ENCODE measurements at regions not wholly inside any gene's neighbourhood (a gene's known extent, or its start where the extent isn't known, plus 50 kb on each side); places are given as distances from the start of the nearest gene placed in this dataset.

- DNase-seq (ENCODE audit: low read depth, low spot score) = no peak
- no peak overlapping the region for H3K4me3 ChIP-seq (ENCODE audit: low read length)
These were observed 264.9 kb downstream of the ICOS start for GRCh38 chr2:204201507-204201906.

- DNase-seq (ENCODE audit: low read depth, low spot score) = no peak
- H3K4me3 ChIP-seq (ENCODE audit: low read length) = no peak overlapping the region
These were observed 265.7 kb downstream of the ICOS start for GRCh38 chr2:204202253-204202652.

- DNase-seq (ENCODE audit: low read depth, low spot score) = no peak
- H3K4me3 ChIP-seq (ENCODE audit: low read length) = no peak overlapping the region
These were observed 267.1 kb downstream of the ICOS start for GRCh38 chr2:204203704-204204103.

GRCh38 chr2:204205082-204205481, 268.5 kb downstream of the ICOS start:
- no peak overlapping the region for H3K4me3 ChIP-seq (ENCODE audit: low read length)
- DNase-seq (ENCODE audit: low read depth, low spot score) = no peak

- no peak overlapping the region for H3K4me3 ChIP-seq (ENCODE audit: low read length)
- peak; percentile 1 for DNase-seq (ENCODE audit: low read depth, low spot score)
These were observed 269.0 kb downstream of the ICOS start for GRCh38 chr2:204205538-204205937.

- no peak overlapping the region for H3K4me3 ChIP-seq (ENCODE audit: low read length)
- DNase-seq (ENCODE audit: low read depth, low spot score) = no peak
These were observed 271.3 kb downstream of the ICOS start for GRCh38 chr2:204207866-204208265.

GRCh38 chr2:204213588-204213987, 277.0 kb downstream of the ICOS start:
- no peak overlapping the region for H3K4me3 ChIP-seq (ENCODE audit: low read length)
- DNase-seq (ENCODE audit: low read depth, low spot score) = no peak

GRCh38 chr2:204218040-204218439, 281.5 kb downstream of the ICOS start:
- DNase-seq (ENCODE audit: low read depth, low spot score) = no peak
- no peak overlapping the region for H3K4me3 ChIP-seq (ENCODE audit: low read length)

- DNase-seq (ENCODE audit: low read depth, low spot score) = no peak
- no peak overlapping the region for H3K4me3 ChIP-seq (ENCODE audit: low read length)
These were observed 282.6 kb downstream of the ICOS start for GRCh38 chr2:204219196-204219595.

GRCh38 chr2:204220896-204221295, 284.3 kb downstream of the ICOS start:
- no peak overlapping the region for H3K4me3 ChIP-seq (ENCODE audit: low read length)
- no peak for DNase-seq (ENCODE audit: low read depth, low spot score)

- DNase-seq (ENCODE audit: low read depth, low spot score) = no peak
- H3K4me3 ChIP-seq (ENCODE audit: low read length) = no peak overlapping the region
These were observed 286.5 kb downstream of the ICOS start for GRCh38 chr2:204223046-204223445.

GRCh38 chr2:204223544-204223943, 287.0 kb downstream of the ICOS start:
- DNase-seq (ENCODE audit: low read depth, low spot score) = no peak

GRCh38 chr2:204225671-204226073, 289.1 kb downstream of the ICOS start:
- no peak overlapping the region for H3K4me3 ChIP-seq (ENCODE audit: low read length)
- no peak for DNase-seq (ENCODE audit: low read depth, low spot score)

More at GRCh38 chr2:204223544-204223943, 287.0 kb downstream of the ICOS start:
- H3K4me3 ChIP-seq (ENCODE audit: low read length) = no peak overlapping the region

GRCh38 chr2:204226305-204226880, 289.8 kb downstream of the ICOS start:
- no peak for DNase-seq (ENCODE audit: low read depth, low spot score)
- H3K4me3 ChIP-seq (ENCODE audit: low read length) = no peak overlapping the region

GRCh38 chr2:204228169-204228886, 291.8 kb downstream of the ICOS start:
- H3K4me3 ChIP-seq (ENCODE audit: low read length) = no peak overlapping the region
- no peak for DNase-seq (ENCODE audit: low read depth, low spot score)

- DNase-seq (ENCODE audit: low read depth, low spot score) = no peak
- no peak overlapping the region for H3K4me3 ChIP-seq (ENCODE audit: low read length)
These were observed 297.7 kb downstream of the ICOS start for GRCh38 chr2:204234248-204234647.

- DNase-seq (ENCODE audit: low read depth, low spot score) = no peak
- H3K4me3 ChIP-seq (ENCODE audit: low read length) = no peak overlapping the region
These were observed 298.3 kb downstream of the ICOS start for GRCh38 chr2:204234879-204235278.

GRCh38 chr2:204237416-204237815, 300.9 kb downstream of the ICOS start:
- H3K4me3 ChIP-seq (ENCODE audit: low read length) = no peak overlapping the region
- no peak for DNase-seq (ENCODE audit: low read depth, low spot score)

GRCh38 chr2:204239411-204240165, 303.0 kb downstream of the ICOS start:
- no peak for DNase-seq (ENCODE audit: low read depth, low spot score)
- H3K4me3 ChIP-seq (ENCODE audit: low read length) = no peak overlapping the region

GRCh38 chr2:204240961-204241360, 304.3 kb upstream of the PARD3B start:
- DNase-seq (ENCODE audit: low read depth, low spot score) = no peak
- H3K4me3 ChIP-seq (ENCODE audit: low read length) = no peak overlapping the region

Data from Jurkat, Clone E6-1 (cell line).